ENCODE measurements at regions not wholly inside any gene's neighbourhood (a gene's known extent, or its start where the extent isn't known, plus 50 kb on each side); places are given as distances from the start of the nearest gene placed in this dataset.

DNA sequence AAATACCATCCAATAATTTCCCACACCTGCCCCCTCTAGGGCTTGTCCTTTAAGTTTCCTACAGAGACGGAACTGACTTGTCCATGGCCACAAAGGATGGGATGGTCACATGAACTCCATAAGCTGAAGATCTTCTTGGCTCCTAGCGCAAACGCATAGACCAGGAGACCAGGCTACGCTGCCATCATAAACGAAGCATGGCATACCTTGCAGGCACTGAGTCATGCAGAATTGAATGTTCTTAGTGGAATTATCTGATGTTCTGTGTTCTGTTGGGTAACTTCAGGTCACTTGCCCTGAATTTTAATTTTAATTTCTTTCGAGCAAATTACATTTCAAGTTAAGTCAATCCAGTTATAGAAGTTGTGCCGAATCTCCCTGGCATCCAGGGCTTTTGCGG, 96.4 kb upstream of the STARD13 start:
- Histone ChIP-seq H3K9me3 (ENCODE audit: low read length) (no peaks in the 10 kb centered on the region), H4K20me1 (ENCODE audit: insufficient read depth) (no peaks in the 10 kb centered on the region), H3K4me3 (ENCODE audit: low read length) (no peak overlapping the region), H3K9me2 (ENCODE audit: insufficient read depth, low read length) (no peaks in the 10 kb centered on the region), H3K27me3 (ENCODE audit: insufficient read depth, low read depth, low read length) (no peaks in the 10 kb centered on the region), H2AFZ (ENCODE audit: low read depth, low read length) (no peak overlapping the region), H3K9ac (ENCODE audit: low read length) (no peak overlapping the region), H3K79me2 (replicated peaks; ENCODE audit: insufficient read depth, low read length) (no peaks in the 10 kb centered on the region), H3K36me3 (ENCODE audit: insufficient read depth, low read length) (no peaks in the 10 kb centered on the region), H3F3A (ENCODE audit: insufficient read depth, low read length, poor library complexity, severe bottlenecking) (no peaks in the 10 kb centered on the region), H3K27ac (ENCODE audit: low read length) (no peak overlapping the region), H3K4me2 (ENCODE audit: low read length) (no peak overlapping the region)
- TF ChIP-seq, protein P1, sequence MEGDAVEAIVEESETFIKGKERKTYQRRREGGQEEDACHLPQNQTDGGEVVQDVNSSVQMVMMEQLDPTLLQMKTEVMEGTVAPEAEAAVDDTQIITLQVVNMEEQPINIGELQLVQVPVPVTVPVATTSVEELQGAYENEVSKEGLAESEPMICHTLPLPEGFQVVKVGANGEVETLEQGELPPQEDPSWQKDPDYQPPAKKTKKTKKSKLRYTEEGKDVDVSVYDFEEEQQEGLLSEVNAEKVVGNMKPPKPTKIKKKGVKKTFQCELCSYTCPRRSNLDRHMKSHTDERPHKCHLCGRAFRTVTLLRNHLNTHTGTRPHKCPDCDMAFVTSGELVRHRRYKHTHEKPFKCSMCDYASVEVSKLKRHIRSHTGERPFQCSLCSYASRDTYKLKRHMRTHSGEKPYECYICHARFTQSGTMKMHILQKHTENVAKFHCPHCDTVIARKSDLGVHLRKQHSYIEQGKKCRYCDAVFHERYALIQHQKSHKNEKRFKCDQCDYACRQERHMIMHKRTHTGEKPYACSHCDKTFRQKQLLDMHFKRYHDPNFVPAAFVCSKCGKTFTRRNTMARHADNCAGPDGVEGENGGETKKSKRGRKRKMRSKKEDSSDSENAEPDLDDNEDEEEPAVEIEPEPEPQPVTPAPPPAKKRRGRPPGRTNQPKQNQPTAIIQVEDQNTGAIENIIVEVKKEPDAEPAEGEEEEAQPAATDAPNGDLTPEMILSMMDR (IDR thresholded peaks at IDR 0.05; ENCODE audit: poor library complexity, severe bottlenecking) = no peak
- TF ChIP-seq EP300 (conservative IDR thresholded peaks at IDR 0.05; ENCODE audit: poor library complexity, severe bottlenecking) = no peak
- TF ChIP-seq POLR2AphosphoS5 (IDR thresholded peaks at IDR 0.05) = no peak
- no peak for TF ChIP-seq EZH2 (IDR thresholded peaks at IDR 0.05; ENCODE audit: borderline replicate concordance, insufficient read depth, low read length, poor library complexity, severe bottlenecking)
- no peak for TF ChIP-seq TAF1 (IDR thresholded peaks at IDR 0.05; ENCODE audit: low read depth)
- TF ChIP-seq, protein P2, sequence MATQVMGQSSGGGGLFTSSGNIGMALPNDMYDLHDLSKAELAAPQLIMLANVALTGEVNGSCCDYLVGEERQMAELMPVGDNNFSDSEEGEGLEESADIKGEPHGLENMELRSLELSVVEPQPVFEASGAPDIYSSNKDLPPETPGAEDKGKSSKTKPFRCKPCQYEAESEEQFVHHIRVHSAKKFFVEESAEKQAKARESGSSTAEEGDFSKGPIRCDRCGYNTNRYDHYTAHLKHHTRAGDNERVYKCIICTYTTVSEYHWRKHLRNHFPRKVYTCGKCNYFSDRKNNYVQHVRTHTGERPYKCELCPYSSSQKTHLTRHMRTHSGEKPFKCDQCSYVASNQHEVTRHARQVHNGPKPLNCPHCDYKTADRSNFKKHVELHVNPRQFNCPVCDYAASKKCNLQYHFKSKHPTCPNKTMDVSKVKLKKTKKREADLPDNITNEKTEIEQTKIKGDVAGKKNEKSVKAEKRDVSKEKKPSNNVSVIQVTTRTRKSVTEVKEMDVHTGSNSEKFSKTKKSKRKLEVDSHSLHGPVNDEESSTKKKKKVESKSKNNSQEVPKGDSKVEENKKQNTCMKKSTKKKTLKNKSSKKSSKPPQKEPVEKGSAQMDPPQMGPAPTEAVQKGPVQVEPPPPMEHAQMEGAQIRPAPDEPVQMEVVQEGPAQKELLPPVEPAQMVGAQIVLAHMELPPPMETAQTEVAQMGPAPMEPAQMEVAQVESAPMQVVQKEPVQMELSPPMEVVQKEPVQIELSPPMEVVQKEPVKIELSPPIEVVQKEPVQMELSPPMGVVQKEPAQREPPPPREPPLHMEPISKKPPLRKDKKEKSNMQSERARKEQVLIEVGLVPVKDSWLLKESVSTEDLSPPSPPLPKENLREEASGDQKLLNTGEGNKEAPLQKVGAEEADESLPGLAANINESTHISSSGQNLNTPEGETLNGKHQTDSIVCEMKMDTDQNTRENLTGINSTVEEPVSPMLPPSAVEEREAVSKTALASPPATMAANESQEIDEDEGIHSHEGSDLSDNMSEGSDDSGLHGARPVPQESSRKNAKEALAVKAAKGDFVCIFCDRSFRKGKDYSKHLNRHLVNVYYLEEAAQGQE (IDR thresholded peaks at IDR 0.05; ENCODE audit: borderline replicate concordance) = no peak
- TF ChIP-seq RAD21 (conservative IDR thresholded peaks at IDR 0.05) = no peak
- TF ChIP-seq MXI1 (conservative IDR thresholded peaks at IDR 0.05; ENCODE audit: poor library complexity, severe bottlenecking) = no peak
- no peak for TF ChIP-seq SMC3 (conservative IDR thresholded peaks at IDR 0.05; ENCODE audit: poor library complexity)

DNA sequence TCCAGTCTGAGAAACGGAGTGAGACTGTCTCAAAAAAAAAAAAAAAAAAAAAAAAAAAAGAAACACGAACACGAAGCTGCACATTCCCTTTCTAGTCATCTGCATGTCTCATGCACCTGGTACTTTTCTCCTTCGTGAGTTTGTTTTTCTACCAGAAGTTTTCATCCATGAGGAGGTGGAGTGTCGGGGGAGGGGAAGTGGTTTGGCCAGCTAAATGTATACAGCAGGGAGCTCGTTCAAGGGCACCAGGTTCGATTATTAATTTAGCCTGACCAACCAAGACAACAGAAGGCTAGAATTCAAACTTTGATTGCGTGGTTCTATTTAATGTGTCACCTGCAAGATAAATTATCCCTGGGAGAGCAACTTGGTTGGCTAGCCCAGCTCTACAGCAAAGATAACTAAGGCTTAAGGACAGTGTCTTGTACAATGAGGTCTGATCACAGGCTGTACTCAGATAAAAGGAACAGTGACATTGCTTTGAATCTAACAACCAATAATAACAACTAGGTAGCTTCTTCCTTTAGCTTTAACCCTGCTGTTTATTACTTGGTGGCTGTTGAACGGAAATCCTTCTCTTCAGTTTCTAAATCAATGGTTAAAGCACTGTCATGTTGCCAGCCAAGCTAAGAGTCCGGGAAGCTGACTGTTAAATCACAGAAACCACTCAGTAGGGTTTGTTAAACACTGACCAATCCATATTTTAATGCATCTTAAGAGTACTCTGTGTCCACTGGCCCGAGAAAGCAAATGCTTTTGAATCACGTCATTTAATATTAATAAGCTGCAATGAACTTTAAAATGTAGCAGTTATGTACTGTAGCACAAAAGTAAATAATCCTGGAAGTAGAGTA, 98.4 kb upstream of the STARD13 start:
- Histone ChIP-seq H3K27me3 (ENCODE audit: insufficient read depth, low read depth, low read length) (no peaks in the 10 kb centered on the region), H3K4me3 (ENCODE audit: low read length) (no peak overlapping the region), H2AFZ (ENCODE audit: low read depth, low read length) (no peak overlapping the region), H3K79me2 (replicated peaks; ENCODE audit: insufficient read depth, low read length) (no peaks in the 10 kb centered on the region), H3K27ac (ENCODE audit: low read length) (no peak overlapping the region), H3K36me3 (ENCODE audit: insufficient read depth, low read length) (no peaks in the 10 kb centered on the region), H3K9me2 (ENCODE audit: insufficient read depth, low read length) (no peaks in the 10 kb centered on the region), H3K9me3 (ENCODE audit: low read length) (no peaks in the 10 kb centered on the region), H3K4me2 (ENCODE audit: low read length) (no peak overlapping the region), H4K20me1 (ENCODE audit: insufficient read depth) (no peaks in the 10 kb centered on the region), H3K9ac (ENCODE audit: low read length) (no peak overlapping the region), H3F3A (ENCODE audit: insufficient read depth, low read length, poor library complexity, severe bottlenecking) (no peaks in the 10 kb centered on the region)
- TF ChIP-seq, protein P1 (IDR thresholded peaks at IDR 0.05; ENCODE audit: poor library complexity, severe bottlenecking) = no peak
- TF ChIP-seq EP300 (conservative IDR thresholded peaks at IDR 0.05; ENCODE audit: poor library complexity, severe bottlenecking) (no peak), MXI1 (conservative IDR thresholded peaks at IDR 0.05; ENCODE audit: poor library complexity, severe bottlenecking) (no peak)
- TF ChIP-seq, protein P2 (IDR thresholded peaks at IDR 0.05; ENCODE audit: borderline replicate concordance) = no peak
